Amniotic stem cell (primary cell): ENCODE measurements at regions not wholly inside any gene's neighbourhood (a gene's known extent, or its start where the extent isn't known, plus 50 kb on each side); places are given as distances from the start of the nearest gene placed in this dataset.

Experiments
- DNase-seq: peaks from one replicate; lab custom pipeline; 2025; lab: John Stamatoyannopoulos, UW

- no peak for DNase-seq
These were observed 456.2 kb upstream of the DAB2 start for GRCh38 chr5:39880985-39881384.

GRCh38 chr5:39877479-39877878 is 452.7 kb upstream of the DAB2 start:
- no peak for DNase-seq

GRCh38 chr5:39876146-39876545 is 451.4 kb upstream of the DAB2 start:
- no peak for DNase-seq

GRCh38 chr5:39870137-39870536 is 445.4 kb upstream of the DAB2 start:
- DNase-seq: no peak

GRCh38 chr5:39869396-39869795 is 444.6 kb upstream of the DAB2 start:
- DNase-seq: no peak

DNA sequence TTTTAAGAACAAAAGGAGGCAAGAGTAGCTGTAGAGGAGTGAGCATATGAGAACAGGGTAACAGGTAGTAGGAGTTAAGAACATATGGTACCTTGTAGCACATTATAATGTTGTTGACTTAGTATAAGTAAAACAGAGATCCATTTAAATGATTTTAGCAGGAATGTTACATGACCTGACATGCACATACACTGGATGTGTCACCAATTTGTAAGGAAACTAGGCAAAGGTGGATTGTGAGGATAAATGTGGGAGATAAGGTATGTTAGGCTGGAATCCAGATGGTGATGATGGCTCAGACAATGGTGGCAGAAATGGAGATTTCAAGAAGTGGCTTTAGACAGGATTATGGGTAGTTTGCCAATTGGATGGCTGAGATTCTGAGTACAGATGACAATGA is 443.1 kb upstream of the DAB2 start:
- DNase-seq: no peak

DNA sequence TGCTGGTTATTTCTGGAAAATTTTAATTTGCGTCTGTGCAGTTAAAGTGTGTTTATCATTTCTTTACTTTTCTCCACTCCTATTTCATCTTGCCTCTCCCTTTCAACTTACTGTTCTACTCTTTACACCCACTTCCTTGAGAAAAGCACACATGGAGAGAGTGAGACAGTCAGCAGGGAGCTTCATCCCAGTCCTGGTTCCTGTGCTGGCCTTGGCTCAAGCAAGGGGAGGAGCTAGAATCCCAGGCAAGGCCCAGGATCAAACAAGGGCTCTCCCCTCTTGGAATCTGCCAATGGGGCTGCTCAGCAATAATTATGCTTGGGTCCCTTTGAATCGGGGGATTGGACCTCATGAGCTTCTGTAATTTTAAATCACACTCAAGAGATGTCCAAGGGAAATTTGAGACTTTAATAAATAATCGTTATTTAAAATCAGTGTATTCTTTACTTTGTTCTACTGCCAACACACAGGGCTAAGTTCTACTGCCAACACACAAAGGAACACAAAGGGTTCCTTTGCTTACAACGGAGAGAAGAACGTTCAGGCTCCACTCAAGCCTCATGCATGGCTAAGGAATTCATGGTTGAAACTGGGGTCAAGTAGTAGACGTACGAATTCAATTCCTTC is 439.3 kb upstream of the DAB2 start:
- no peak for DNase-seq

DNA sequence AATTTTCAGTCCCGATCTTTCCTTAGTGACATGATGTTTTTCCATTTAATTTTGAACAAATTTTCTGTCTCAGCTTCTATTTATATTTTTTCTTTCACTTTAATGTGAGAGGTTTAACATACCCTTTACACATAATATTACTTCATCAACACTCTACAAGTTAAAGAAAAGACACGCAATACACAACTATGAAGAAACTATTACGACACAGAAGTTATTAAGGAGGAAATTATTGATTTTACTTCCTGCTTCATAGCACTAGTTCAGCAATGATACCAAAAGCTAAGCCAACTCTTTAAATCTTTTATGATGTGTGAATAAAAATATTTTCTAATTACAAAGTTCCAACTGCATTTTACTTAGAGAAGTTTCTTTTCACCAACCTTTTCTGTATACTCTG is 432.3 kb upstream of the DAB2 start:
- DNase-seq: no peak

DNA sequence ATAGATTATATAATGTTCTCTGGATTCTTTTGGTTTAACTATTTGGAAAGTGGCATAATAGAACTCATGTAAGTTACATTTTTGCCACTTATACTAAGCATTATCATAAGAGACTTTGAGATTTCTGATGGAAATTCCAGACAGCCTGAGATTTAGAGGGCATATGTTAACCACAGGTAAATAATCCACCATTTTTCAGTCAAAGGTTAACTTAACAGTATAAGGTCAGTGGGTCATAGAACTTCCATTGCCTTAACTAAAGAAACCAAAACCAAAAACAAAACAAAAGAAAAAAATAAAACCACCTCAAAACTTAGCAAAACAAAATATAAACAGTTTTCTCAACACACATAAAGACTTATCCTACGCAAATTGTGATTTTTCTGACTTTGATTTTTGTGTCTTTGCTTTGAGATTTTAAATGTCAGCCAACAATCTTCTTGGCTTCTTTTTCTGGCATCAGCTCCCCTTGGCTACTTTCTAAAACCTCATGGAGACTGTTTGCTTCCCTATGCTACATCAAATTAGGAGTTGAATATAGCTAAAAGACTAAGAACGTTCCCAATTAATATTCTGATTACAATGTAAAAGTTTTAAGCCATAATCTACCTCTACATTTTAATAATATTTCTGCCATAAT is 430.1 kb upstream of the DAB2 start:
- DNase-seq: no peak

DNA sequence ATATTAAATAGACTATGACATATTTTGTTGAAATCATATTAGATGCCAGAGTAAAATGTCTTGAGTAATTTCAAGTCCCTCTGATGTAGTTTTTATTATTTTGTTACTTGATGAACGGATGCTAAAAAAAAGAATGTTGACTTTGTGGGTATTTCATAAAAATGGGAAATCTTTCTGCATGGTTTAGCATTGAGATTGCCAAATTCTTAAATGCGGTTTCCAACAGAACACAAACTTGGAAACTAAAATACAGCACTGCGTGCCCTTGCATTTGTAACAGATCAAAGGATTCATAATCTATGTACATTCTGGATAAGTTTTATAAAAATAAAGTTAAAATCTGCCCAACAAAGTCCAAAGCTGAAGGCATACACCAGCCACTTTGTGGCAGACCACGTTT is 425.5 kb upstream of the DAB2 start:
- DNase-seq: no peak

- no peak for DNase-seq
These were observed 421.4 kb upstream of the DAB2 start for GRCh38 chr5:39846144-39846543.

DNA sequence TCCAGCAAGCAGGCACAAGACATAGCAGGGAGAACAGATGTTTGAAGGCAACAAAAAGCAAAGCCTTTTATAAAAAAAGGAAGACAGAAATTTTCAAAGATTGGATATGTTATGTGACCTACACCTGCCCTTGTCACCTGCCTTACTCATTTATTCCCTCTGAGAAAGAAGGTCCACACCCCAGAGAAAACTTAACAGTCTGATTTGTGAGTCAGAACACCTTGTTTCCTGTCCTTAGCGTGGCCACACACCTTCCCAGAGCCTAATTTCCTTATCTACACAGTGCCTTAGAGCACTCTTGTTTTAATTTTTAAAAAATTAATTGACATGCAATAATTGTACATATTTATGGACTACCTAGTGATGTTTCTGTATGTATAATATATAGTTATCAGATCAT is 419.0 kb upstream of the DAB2 start:
- no peak for DNase-seq

- DNase-seq: no peak
These were observed 410.6 kb upstream of the DAB2 start for GRCh38 chr5:39835371-39835770.

DNA sequence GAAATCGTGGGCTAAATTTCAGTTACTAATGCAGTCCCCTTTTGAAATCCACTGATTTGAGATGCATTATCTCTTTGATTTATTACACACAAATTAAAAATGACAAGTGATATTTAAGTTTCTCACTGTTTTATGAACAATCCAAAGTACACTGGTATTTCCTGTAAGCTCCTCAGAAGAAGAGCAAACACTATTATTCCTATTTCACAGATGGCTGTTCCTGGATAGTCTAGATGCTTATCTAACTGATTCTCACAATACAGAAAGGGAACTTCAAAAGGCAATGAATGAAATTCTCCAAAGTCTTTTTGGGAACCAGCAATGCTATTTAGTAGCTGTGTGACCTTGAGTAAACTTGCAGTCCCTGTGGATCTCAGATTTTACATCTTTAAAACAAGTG is 404.7 kb upstream of the DAB2 start:
- DNase-seq: no peak

DNA sequence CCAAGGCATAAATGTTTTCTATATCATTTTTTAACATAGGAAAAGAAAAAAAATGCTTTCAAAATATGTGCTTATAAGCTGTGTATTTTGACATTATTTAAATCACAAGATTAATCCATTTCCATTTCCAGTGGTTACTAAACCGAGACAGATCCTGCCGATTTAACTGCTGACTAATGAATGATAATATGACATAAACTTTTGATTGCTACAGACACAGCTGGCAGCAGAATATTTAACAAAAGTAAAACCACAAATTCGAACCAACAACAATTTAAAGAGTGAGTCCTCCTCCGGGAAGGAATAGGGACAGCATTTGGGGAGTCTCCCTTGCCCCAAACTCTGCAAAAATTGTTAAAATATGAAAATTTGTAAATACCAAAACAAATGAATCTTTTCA is 401.3 kb upstream of the DAB2 start:
- no peak for DNase-seq

GRCh38 chr5:39825301-39825700 is 400.5 kb upstream of the DAB2 start:
- DNase-seq: no peak

DNA sequence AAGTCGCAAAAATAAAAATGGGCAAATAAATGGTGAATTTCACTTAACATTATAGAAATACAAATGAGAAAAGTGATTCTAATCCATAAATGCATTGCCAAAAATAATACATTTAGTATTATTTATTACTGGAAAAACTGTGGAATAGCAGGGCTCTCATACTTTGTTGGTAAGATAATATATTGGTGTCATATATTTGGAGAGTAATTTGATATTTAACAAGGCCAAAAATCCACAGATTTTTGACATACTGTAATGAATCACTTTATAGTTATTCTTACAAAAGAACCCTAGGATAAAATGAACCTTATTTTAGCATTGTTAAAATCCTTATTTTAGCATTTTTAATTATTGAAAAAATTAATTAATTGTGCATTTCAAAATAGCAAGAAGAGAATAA is 397.2 kb upstream of the DAB2 start:
- DNase-seq: no peak

DNA sequence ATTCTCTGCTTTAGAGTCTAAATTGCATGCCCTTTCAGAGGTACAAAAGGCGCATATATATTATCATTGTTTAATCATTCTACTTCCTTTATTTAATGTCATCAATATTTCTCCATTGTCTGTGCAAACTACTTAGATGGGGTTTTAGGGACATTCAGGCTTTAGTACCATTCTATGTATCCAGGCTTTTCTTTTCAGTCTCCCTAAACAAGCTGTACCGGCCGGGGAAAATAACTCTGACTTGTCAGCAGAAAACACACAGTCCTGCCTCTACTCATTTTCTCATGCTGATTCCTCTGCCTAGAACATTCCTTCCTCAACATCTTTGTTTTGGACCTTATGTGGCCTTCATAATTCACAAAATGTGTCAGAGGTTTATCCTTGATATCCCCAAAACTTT is 392.1 kb upstream of the DAB2 start:
- no peak for DNase-seq

DNA sequence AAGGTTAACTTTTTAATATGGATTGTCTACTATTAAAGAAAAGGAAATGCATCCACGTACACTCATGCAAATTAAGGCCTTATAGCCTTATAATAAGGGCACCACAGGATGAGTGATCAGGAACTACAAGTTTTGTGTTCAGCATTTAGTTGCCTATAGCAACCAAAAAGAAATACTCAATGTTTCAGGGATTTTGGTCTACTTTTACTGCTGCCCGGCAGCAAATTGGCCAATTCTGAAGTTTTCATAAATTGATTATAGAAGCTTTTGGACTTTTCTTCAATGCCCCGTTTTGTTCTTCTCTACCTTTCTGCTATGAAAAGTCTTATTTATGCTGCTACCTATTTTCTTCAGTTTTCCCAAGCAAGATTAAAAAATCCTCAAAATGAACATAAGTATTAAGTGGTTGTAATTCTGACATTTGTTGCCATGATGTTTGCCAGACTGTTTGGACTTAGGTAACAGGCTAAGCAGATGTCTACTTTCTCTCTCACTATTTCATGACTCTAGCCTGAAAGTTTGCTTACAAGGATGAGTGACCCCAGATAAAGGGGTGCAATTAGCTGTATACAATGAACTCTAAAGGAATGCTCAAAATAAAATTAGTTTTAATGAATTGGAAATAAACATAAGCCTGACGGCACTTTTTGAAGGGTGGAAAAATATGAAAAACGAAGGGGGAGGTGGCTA is 391.5 kb upstream of the DAB2 start:
- DNase-seq: no peak

DNA sequence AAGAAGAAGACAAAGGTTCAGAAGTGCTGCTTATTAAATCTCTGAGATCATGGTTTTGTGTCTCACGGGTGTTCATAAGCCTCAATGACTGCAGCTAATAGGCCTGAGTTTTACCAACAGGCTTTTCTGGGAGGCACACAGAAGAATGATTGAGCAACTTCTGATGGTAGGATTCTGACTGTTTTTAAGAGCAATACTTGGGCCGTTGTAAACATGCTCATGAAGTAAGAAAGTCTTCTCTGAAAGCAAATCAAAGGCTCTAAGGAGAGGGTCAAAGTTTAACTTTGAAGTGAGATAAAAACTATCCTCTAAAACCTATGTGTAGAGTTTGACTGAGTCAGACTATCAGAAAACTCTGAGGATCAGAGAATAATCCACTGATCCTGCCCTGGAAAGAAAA is 390.9 kb upstream of the DAB2 start:
- DNase-seq: no peak

DNA sequence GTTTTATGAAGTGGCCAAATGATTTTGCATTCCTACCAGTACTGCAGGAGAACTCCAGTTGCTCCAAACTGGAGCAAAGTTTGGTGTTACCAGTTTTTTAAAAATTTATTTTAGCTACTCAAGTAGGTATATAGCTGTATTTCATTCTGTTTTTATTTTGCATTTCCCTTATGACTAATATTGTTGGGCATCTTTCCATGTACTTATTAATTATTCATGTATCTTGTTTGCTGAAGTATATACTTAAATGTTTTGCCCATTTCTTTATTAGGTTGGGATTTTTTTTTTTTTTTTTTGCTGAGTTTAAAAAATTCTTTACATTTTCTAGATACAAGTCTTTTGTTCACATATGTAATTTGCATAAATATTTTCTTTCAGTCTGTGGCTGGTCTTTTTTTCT is 386.6 kb upstream of the DAB2 start:
- DNase-seq: no peak

- no peak for DNase-seq
These were observed 383.9 kb upstream of the DAB2 start for GRCh38 chr5:39808656-39809055.

GRCh38 chr5:39801306-39801705 is 376.5 kb upstream of the DAB2 start:
- DNase-seq: no peak
